CD14-positive monocyte (primary cell): ENCODE measurements at regions not wholly inside any gene's neighbourhood (a gene's known extent, or its start where the extent isn't known, plus 50 kb on each side); places are given as distances from the start of the nearest gene placed in this dataset.

Source experiments
- DNase-seq, 3 donors: peaks; one replicate each; pipeline ENCODE4 v3.0.0-alpha.2; 2011 to 2022
- H2AFZ ChIP-seq: 2 replicates; pipeline ENCODE4 v1.6.0; 2012; ENCODE audit warnings: mild to moderate bottlenecking, low read depth, low read length, inconsistent platforms; ENCODE audit not compliant: insufficient read depth, poor library complexity, severe bottlenecking
- H3K27ac ChIP-seq, 2 donors: 1 replicate in 1 of 2; 2 replicates in 1 of 2; pipeline ENCODE4 v1.5.1; 2012 to 2013; ENCODE audit warnings: low read length in 2 of 2, control low read depth in 1 of 2, inconsistent platforms in 1 of 2, low read depth in 1 of 2, mild to moderate bottlenecking in 1 of 2
- H3K27me3 ChIP-seq, 2 donors: one replicate each; pipeline versions ENCODE4 v1.6.0 to v1.6.1; 2011 to 2013; ENCODE audit warnings: low read length in 2 of 2; ENCODE audit not compliant: control insufficient read depth in 2 of 2, insufficient read depth in 2 of 2
- H3K36me3 ChIP-seq, 2 donors: replicated peaks in 1 of 2; 1 replicate in 1 of 2; 2 replicates in 1 of 2; pipeline versions ENCODE4 v1.5.1 to v1.6.1; 2012 to 2013; ENCODE audit warnings: low read length in 2 of 2, control low read depth in 1 of 2, inconsistent platforms in 1 of 2, mild to moderate bottlenecking in 1 of 2; ENCODE audit not compliant: insufficient read depth in 2 of 2, control insufficient read depth in 1 of 2
- H3K4me1 ChIP-seq, 2 donors: 1 replicate in 1 of 2; 2 replicates in 1 of 2; pipeline versions ENCODE4 v1.5.1 to v1.6.1; 2012 to 2013; ENCODE audit warnings: low read length in 2 of 2, control low read depth in 1 of 2, inconsistent platforms in 1 of 2, mild to moderate bottlenecking in 1 of 2, moderate library complexity in 1 of 2; ENCODE audit not compliant: insufficient read depth in 2 of 2, control insufficient read depth in 1 of 2
- H3K4me2 ChIP-seq: replicated peaks from 2 replicates; pipeline ENCODE3; 2012; ENCODE audit warnings: low read length, moderate library complexity, mild to moderate bottlenecking; ENCODE audit not compliant: poor library complexity, severe bottlenecking; ENCODE audit errors: extremely low read depth
- H3K4me3 ChIP-seq, 3 experiments: fragments of 200-600 bp in 1 of 3; sonication (generic) in 1 of 3; replicated peaks in 1 of 3; 1 replicate in 2 of 3; 2 replicates in 1 of 3; pipeline ENCODE4 v1.5.1; 2011 to 2013; ENCODE audit warnings: low read length in 3 of 3, mild to moderate bottlenecking in 3 of 3, control low read depth in 2 of 3, low read depth in 2 of 3, inconsistent platforms in 1 of 3, moderate library complexity in 1 of 3
- H3K79me2 ChIP-seq: 2 replicates; pipeline ENCODE4 v1.6.0; 2012; ENCODE audit warnings: mild to moderate bottlenecking, control low read depth, inconsistent platforms, low read length, moderate library complexity; ENCODE audit not compliant: insufficient read depth
- H3K9ac ChIP-seq: 2 replicates; pipeline ENCODE4 v1.6.0; 2017; ENCODE audit warnings: low read length, mild to moderate bottlenecking; ENCODE audit not compliant: insufficient read depth, poor library complexity, severe bottlenecking
- H3K9me3 ChIP-seq, 2 donors: replicated peaks in 1 of 2; 1 replicate in 1 of 2; 2 replicates in 1 of 2; pipeline versions ENCODE4 v1.5.1 to v1.6.1; 2012 to 2013; ENCODE audit warnings: low read length in 2 of 2, control low read depth in 1 of 2; ENCODE audit not compliant: control insufficient read depth in 1 of 2, insufficient read depth in 1 of 2
- H4K20me1 ChIP-seq: 2 replicates; pipeline ENCODE4 v1.6.0; 2012; ENCODE audit warnings: mild to moderate bottlenecking, low read length, control low read depth, moderate library complexity; ENCODE audit not compliant: insufficient read depth
- H3K27ac Mint-ChIP-seq, 7 donors: one replicate each; pipeline ENCODE4 v1.8.0; 2020; ENCODE audit warnings: mild to moderate bottlenecking in 7 of 7, mixed read lengths in 7 of 7, moderate library complexity in 6 of 7, inconsistent platforms in 2 of 7
- H3K27me3 Mint-ChIP-seq, 3 donors: one replicate each; pipeline ENCODE4 v1.8.0; 2021 to 2022; ENCODE audit warnings: low read depth in 3 of 3, mild to moderate bottlenecking in 3 of 3, mixed read lengths in 3 of 3, moderate library complexity in 3 of 3, inconsistent platforms in 1 of 3
- H3K36me3 Mint-ChIP-seq, 2 donors: one replicate each; pipeline ENCODE4 v1.8.0; 2020; ENCODE audit warnings: mixed read lengths in 2 of 2, inconsistent platforms in 1 of 2, mild to moderate bottlenecking in 1 of 2
- H3K4me1 Mint-ChIP-seq: one replicate; pipeline ENCODE4 v1.8.0; 2020; ENCODE audit warnings: mild to moderate bottlenecking, mixed read lengths
- H3K4me3 Mint-ChIP-seq, 2 donors: one replicate each; pipeline ENCODE4 v1.8.0; 2020; ENCODE audit warnings: mild to moderate bottlenecking in 2 of 2, mixed read lengths in 2 of 2, moderate library complexity in 1 of 2
- H3K9me3 Mint-ChIP-seq, 7 donors: one replicate each; pipeline ENCODE4 v1.8.0; 2020 to 2022; ENCODE audit warnings: mixed read lengths in 7 of 7, mild to moderate bottlenecking in 6 of 7, moderate library complexity in 6 of 7, inconsistent platforms in 2 of 7
- CTCF ChIP-seq: fragments of 200-600 bp; IDR thresholded peaks from one replicate; pipeline ENCODE4 v1.8.0; 2022; ENCODE audit warnings: antibody characterized with exemption, mild to moderate bottlenecking
- WGBS: methylation state at CpG from one replicate; pipeline ENCODE4 v1.1.5; 2013; ENCODE audit warnings: missing lambda C conversion rate; ENCODE audit not compliant: insufficient coverage; 5-methylcytosine and 5-hydroxymethylcytosine counted together
- intact Hi-C, 2 donors: fragments of 100-400 bp; cut with micrococcal nuclease; formaldehyde crosslinking; loops; one replicate each; pipeline versions ENCODE4 v1.15.0 to v1.15.1; 2023

GRCh38 chr2:66850376-66850775, 415.5 kb downstream of the MEIS1 start:
- Mint-ChIP-seq H3K27ac (no peak overlapping the region), H3K9me3 (peaks cover 0 to 7% (median 3%) of the 10 kb centered on the region in 7 donors), H3K27me3 (peaks cover 0 to 2% (median 2%) of the 10 kb centered on the region in 3 donors), H3K36me3 (no peaks in the 10 kb centered on the region), H3K4me3 (no peak overlapping the region), H3K4me1 (no peaks in the 10 kb centered on the region)
- no peak overlapping the region for H3K9ac ChIP-seq
- TF ChIP-seq CTCF, result no peak
- no peaks in the 10 kb centered on the region for H3K9me3 ChIP-seq
- intact Hi-C loops, result no loop called here
- H3K27me3 ChIP-seq, result no peaks in the 10 kb centered on the region
- H4K20me1 ChIP-seq, result no peaks in the 10 kb centered on the region
- no peak overlapping the region for H2AFZ ChIP-seq
- H3K79me2 ChIP-seq, result no peaks in the 10 kb centered on the region
- no peak overlapping the region for H3K27ac ChIP-seq
- 86% methylated on average over 3 of the region's 10 CpGs for WGBS
- no peak overlapping the region for H3K4me2 ChIP-seq
- no peak overlapping the region for H3K4me3 ChIP-seq
- no peaks in the 10 kb centered on the region for H3K4me1 ChIP-seq
- H3K36me3 ChIP-seq, result no peaks in the 10 kb centered on the region
- no peak for DNase-seq

DNA sequence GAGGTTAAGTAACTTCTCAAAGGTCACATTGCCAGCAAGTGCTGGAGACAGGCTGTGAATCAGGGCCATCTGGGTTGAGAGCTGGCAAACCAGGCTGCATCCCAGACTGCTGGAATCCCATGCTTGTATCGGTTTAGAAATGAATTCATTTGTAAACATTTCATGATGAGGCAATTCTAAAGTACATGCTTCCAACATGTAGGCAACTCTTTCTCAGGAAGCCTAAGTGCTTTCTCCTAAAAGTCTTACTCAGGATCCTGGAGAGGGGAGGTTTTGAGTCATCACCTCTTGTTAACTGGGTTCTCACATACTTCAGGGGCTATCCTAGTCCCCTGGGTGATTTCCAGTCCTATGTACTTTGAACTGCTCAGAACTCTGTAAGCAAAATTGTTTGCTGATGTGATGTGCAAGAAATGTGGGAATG, 416.5 kb downstream of the MEIS1 start:
- Histone ChIP-seq H3K4me3 (no peak overlapping the region), H3K79me2 (no peaks in the 10 kb centered on the region), H2AFZ (no peak overlapping the region), H3K36me3 (no peaks in the 10 kb centered on the region), H3K27ac (no peak overlapping the region), H3K4me2 (no peak overlapping the region), H3K27me3 (no peaks in the 10 kb centered on the region), H3K9ac (no peak overlapping the region), H4K20me1 (no peaks in the 10 kb centered on the region), H3K9me3 (no peaks in the 10 kb centered on the region), H3K4me1 (no peaks in the 10 kb centered on the region)
- H3K27me3 Mint-ChIP-seq, result peaks cover 0 to 2% (median 2%) of the 10 kb centered on the region in 3 donors
- no peak for TF ChIP-seq CTCF
- intact Hi-C loops, result no loop called here
- peaks cover 0 to 7% (median 1%) of the 10 kb centered on the region in 7 donors for H3K9me3 Mint-ChIP-seq
- H3K36me3 Mint-ChIP-seq, result no peaks in the 10 kb centered on the region
- WGBS, result no CpG with 5 or more reads among the region's 1 CpG
- H3K4me1 Mint-ChIP-seq, result no peaks in the 10 kb centered on the region
- H3K27ac Mint-ChIP-seq, result no peak overlapping the region
- no peak overlapping the region for H3K4me3 Mint-ChIP-seq
- no peak for DNase-seq
